NT2/D1 (cell line): ENCODE measurements at regions not wholly inside any gene's neighbourhood (a gene's known extent, or its start where the extent isn't known, plus 50 kb on each side); places are given as distances from the start of the nearest gene placed in this dataset.

Experiments used
- SUZ12 ChIP-seq: IDR thresholded peaks from 2 replicates; pipeline ENCODE4 v1.6.1; 2011; ENCODE audit not compliant: insufficient read length, insufficient read depth; ENCODE audit errors: extremely low read depth
- YY1 ChIP-seq: IDR thresholded peaks from 2 replicates; pipeline ENCODE4 v1.6.1; 2011; ENCODE audit not compliant: insufficient read length, insufficient read depth
- ZNF274 ChIP-seq: IDR thresholded peaks from 2 replicates; pipeline ENCODE4 v1.6.1; 2011; ENCODE audit warnings: mild to moderate bottlenecking, low read depth, low read length

DNA sequence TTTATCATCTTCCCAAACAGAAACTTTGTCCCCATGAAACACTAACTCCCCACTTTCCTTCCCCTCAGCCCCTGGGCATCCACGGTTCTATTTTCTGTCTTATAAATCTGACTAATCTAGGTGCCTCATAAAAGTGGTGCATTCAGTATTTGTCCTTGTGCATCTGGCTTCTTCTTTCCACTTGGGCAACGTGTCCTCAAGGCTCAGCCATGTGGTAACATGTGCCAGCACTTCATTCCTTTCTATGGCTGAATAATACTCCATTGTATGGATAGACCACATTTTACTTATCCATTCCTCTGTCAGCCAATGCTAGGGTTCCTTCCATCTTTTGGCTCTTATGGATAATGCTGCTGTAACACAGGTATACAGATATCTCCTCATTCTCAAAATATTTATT, 305.0 kb upstream of the RUNX1 start:
- TF ChIP-seq ZNF274 (no peak), SUZ12 (no peak), YY1 (no peak)
